ENCODE measurements at regions not wholly inside any gene's neighbourhood (a gene's known extent, or its start where the extent isn't known, plus 50 kb on each side); places are given as distances from the start of the nearest gene placed in this dataset.
"Not testable (repeated sequence)": the region's sequence is repeated elsewhere in the genome, so short reads cannot be mapped to it uniquely, and the experiment has no call there.

GRCh38 chr9:101951598-101951997 is 213.2 kb upstream of the GRIN3A start:
- no peak for DNase-seq

DNA sequence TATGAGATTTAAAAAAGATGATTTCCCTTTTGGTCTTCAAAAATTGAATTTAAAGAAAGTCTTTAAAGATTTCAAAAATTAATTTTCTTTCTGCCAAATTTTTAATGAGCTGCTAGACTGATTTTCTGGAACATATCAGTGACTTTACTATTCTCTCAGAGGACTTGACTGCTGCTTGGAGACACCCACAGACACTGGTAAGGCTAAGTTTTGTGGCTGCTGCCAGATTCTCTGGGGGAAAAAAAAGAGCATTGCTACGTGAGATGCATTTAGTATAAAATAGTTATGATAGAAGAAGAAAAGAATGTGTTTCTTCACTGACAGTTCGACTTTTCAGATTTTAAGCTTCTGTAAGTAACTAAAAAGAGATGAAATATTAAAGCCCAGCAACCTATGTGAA is 193.3 kb upstream of the GRIN3A start:
- no peak for DNase-seq

- DNase-seq = no peak
These were observed 192.3 kb upstream of the GRIN3A start for GRCh38 chr9:101930783-101931182.

- no peak for DNase-seq
These were observed 187.1 kb upstream of the GRIN3A start for GRCh38 chr9:101925498-101925897.

GRCh38 chr9:101923451-101923850 is 185.0 kb upstream of the GRIN3A start:
- DNase-seq = no peak

GRCh38 chr9:101916948-101917347 is 178.5 kb upstream of the GRIN3A start:
- DNase-seq = not testable (repeated sequence)

- no peak for DNase-seq
These were observed 177.0 kb upstream of the GRIN3A start for GRCh38 chr9:101915482-101915881.

GRCh38 chr9:101912698-101913097 is 174.3 kb upstream of the GRIN3A start:
- DNase-seq = no peak

- DNase-seq = no peak
These were observed 169.0 kb upstream of the GRIN3A start for GRCh38 chr9:101907466-101907865.

- no peak for DNase-seq
These were observed 166.4 kb upstream of the GRIN3A start for GRCh38 chr9:101904845-101905244.

DNA sequence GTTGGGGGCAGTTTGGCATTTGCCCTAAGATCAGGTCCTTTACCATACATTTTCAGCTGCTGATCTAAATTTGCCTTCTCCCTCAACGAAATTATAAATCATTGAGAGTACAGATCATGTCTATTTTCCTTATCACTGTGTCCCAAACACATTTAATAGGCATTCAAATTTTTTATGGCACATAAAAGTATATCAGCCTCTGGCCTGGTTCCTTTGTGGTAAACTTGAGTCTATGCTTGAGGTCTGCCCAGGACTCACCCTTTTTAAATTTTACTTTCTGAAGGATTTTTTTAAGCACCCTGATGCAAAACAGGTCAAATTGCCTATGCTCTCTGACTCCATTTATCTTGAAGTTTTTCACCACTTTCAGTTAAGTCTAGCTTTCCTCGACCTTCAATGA is 163.6 kb upstream of the GRIN3A start:
- no peak for DNase-seq

DNA sequence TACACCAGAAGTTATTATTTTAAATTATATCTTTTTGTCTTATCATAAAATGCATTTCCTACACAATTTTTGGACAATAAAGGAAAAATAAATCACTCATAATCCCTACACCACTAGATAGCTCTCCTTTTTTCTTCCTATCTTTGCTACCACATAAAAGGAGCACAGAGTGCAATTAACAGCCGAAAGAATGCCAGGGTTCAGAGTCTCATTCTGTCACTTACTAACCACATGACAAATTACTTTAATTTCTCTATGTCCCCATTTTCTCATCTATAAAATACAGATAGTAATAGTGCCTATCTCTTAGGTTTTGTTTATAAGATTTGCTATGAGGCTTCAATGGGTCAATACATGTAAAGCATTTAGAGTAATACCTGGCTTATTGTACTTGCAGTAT is 158.7 kb upstream of the GRIN3A start:
- no peak for DNase-seq

DNA sequence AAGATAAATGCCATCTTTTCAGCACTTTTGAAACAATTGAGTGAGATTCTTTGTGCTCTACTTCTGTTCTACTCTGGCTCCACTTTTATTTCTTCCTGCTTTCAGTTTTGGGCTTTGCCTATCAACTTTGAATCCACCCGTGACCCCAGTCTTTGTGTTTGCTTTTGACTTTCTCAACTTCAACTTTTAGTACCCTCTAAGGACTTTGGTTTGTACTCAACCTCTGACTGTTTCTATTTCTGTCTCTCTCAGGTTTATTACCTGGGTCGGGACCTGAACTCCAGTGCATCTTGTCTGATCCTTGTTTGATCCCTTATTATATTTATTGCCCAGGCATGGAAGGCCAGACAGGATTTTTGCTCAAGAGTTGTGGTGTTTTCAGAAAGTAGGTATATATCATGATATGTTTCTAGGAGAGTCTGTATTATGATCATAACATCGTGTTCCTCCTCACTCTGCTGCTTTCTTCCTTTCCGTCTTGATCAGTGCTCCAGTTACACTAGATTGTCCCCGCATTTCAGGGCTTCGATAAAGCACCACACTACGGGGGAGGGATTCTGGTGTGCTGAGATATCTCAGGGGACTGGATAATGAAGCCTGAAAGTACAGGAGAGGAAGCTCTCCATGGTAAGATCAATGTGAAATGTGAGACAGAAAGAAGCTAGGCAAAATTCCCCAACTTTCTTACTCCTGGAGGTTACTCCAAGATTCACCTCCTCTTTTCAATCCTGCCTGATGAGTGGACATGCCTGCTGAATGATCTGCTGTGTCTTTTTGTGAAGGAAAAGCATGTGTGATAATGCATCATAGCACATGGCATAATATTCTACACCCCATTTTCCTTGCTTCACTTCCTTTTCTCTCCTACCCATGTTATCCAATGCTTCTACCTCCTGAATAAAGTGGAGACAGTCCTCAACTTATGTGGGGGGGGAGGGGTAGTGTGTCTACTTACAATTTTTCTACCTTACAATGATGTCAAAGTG is 155.5 kb upstream of the GRIN3A start:
- DNase-seq = no peak

DNA sequence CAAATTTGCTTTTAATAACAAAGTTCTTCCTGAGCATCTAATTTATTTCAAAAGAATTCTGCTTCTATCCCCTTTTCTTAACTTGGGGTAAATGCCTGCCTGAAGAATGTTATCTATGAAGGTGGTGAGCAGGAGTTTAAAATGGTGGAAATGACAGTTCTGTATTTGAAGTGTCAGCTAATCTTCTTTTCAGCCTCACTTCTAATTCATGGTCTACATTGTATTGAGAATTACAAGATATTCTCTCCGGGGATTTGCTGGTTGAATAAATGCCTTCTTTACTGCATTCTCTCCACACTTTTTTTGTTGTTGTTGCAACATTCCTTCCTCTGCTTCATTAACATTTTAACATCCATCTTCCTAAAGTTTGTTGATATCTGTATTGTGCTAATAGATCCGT is 143.1 kb upstream of the GRIN3A start:
- DNase-seq = no peak

DNA sequence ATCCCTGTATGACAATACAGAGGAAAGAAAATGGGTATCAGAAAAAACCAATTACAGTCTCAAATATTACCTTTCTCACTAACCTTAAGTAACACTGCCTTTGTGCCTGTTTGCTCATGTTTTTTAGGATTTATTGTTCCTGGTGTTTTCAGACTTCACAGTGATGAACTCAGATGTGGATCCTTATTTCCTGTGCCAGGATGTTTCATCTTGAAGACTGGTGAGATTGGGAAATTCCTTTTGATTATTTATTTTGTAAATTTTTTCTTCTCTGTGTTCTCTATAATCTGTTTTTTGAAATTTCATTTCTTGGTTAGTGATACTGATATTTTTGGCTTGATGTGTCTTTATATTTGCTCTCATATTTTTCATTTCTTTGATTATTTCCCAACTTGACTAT is 142.4 kb upstream of the GRIN3A start:
- no peak for DNase-seq

- DNase-seq = no peak
These were observed 140.3 kb upstream of the GRIN3A start for GRCh38 chr9:101878734-101879133.

- no peak for DNase-seq
These were observed 139.0 kb upstream of the GRIN3A start for GRCh38 chr9:101877439-101877838.

GRCh38 chr9:101861472-101861871 is 123.0 kb upstream of the GRIN3A start:
- DNase-seq = no peak

GRCh38 chr9:101860920-101861319 is 122.5 kb upstream of the GRIN3A start:
- no peak for DNase-seq

- DNase-seq = no peak
These were observed 121.2 kb upstream of the GRIN3A start for GRCh38 chr9:101859620-101860019.

DNA sequence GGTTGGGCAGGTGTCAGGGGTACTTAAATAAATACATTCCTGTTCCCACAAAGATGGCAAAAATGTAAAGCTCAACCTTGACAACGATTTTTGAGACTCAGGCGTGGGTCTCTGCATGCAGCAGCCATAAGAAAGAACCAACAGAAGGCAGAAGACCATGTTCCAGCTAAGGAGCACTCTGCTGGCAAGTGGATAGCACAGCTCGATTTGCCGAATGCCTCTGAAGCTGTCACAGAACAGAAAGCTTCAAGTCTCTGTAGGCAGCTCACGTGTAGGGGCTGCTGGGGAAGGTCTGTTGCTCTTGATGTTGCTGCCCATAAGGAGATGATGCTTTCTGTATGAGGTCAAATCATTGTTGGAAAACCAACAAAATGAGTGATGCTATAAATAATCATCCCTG is 119.6 kb upstream of the GRIN3A start:
- DNase-seq = no peak

- no peak for DNase-seq
These were observed 110.8 kb upstream of the GRIN3A start for GRCh38 chr9:101849102-101849707.

DNA sequence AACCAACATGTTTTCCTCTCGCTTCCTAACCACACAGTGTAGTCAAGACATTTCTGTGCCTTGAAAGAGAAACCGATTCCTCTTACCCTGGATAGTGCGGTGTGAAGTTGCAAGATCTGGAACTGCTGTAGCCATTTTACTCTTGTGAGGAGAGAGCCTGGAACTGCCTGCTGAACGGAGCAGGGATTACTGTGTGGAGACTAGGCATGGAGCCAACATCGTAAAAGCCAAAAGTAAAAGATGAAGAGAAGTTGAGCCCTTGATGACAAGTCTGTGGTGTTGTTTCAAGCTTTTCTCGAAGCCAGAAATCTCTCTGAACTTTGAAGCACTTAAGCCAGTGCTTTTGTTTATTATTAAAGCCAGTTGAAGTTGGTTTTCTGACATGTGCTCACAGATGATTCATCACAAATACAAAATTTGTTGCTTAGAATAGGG is 110.1 kb upstream of the GRIN3A start:
- no peak for DNase-seq

DNA sequence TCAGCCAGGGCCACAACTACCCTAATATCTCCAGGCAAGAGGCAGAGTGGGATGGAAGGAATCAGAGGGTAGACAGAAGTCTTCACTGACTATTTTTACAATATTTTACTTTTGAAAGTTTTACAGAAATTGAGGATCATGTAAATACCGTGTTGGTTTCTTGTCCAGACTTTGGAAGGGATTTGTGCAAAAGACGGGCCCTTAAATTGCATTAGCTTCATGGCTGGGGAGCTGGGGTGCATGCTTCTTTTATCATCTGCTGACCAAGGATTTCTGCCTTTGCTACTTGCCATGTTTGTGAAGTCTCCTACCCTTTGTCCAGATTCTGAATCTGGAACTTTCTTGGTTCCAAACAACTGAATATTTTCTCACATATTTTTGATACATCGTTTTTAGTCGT is 107.7 kb upstream of the GRIN3A start:
- no peak for DNase-seq

All from NCI-H526 (cell line).